Tibial nerve (tissue), 4 donors: ENCODE measurements at regions not wholly inside any gene's neighbourhood (a gene's known extent, or its start where the extent isn't known, plus 50 kb on each side); places are given as distances from the start of the nearest gene placed in this dataset.

Experiments used
- EP300 ChIP-seq, 2 donors: sonication (generic); formaldehyde crosslinking; IDR thresholded peaks; one replicate each; pipeline ENCODE4 v1.6.1; 2017; ENCODE audit warnings: antibody characterized with exemption in 2 of 2, mild to moderate bottlenecking in 1 of 2
- POLR2A ChIP-seq, 2 donors: fragments of 450-650 bp; IDR thresholded peaks; one replicate each; pipeline ENCODE4 v1.6.1; 2017; ENCODE audit warnings: antibody characterized with exemption in 2 of 2, mild to moderate bottlenecking in 2 of 2, moderate library complexity in 2 of 2
- TF ChIP-seq, protein P1 (sequence below), 5 experiments: fragments of 200-600 bp in 3 of 5; fragments of 450-650 bp in 2 of 5; sonication (generic) in 3 of 5; IDR thresholded peaks; one replicate each; pipeline ENCODE4 v1.5.1; 2016 to 2019; ENCODE audit warnings: antibody characterized with exemption in 5 of 5, mild to moderate bottlenecking in 3 of 5, moderate library complexity in 2 of 5

DNA sequence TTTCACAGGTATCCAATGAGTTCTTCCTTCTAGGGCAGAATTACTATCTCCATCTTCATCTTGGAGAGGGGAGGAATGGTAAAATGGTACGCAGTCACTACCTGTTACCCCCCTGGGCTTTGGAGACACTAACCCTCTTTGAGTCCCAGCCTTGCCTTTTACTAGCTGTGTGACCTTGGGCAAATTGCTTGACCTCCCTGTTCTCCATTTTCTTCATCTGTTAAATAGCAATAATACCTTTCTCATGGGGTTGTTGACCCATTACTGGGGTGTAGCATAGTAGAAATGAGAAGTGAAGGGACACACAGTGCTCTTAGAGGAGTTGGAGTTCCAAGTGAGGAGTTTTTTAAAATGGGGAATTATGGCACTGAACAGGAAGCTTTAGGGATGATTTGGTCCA lies 324.7 kb downstream of the FOXL1 start:
- TF ChIP-seq, protein P1, sequence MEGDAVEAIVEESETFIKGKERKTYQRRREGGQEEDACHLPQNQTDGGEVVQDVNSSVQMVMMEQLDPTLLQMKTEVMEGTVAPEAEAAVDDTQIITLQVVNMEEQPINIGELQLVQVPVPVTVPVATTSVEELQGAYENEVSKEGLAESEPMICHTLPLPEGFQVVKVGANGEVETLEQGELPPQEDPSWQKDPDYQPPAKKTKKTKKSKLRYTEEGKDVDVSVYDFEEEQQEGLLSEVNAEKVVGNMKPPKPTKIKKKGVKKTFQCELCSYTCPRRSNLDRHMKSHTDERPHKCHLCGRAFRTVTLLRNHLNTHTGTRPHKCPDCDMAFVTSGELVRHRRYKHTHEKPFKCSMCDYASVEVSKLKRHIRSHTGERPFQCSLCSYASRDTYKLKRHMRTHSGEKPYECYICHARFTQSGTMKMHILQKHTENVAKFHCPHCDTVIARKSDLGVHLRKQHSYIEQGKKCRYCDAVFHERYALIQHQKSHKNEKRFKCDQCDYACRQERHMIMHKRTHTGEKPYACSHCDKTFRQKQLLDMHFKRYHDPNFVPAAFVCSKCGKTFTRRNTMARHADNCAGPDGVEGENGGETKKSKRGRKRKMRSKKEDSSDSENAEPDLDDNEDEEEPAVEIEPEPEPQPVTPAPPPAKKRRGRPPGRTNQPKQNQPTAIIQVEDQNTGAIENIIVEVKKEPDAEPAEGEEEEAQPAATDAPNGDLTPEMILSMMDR (IDR thresholded peaks at IDR 0.05) = no peak
- no peak for TF ChIP-seq POLR2A (IDR thresholded peaks at IDR 0.05)
- no peak for TF ChIP-seq EP300 (IDR thresholded peaks at IDR 0.05)
